ENCODE measurements at regions not wholly inside any gene's neighbourhood (a gene's known extent, or its start where the extent isn't known, plus 50 kb on each side); places are given as distances from the start of the nearest gene placed in this dataset.

GRCh38 chr21:43317959-43318358 lies 109.0 kb downstream of the SIK1 start:
- no peak for DNase-seq (ENCODE audit: low spot score)

GRCh38 chr21:43317254-43317748 lies 109.6 kb downstream of the SIK1 start:
- DNase-seq (ENCODE audit: low spot score), result no peak

GRCh38 chr21:43316156-43316845 lies 110.6 kb downstream of the SIK1 start:
- no peak for DNase-seq (ENCODE audit: low spot score)

GRCh38 chr21:43315244-43316137 lies 111.4 kb downstream of the SIK1 start:
- no peak for DNase-seq (ENCODE audit: low spot score)

GRCh38 chr21:43313939-43314405 lies 113.0 kb downstream of the SIK1 start:
- no peak for DNase-seq (ENCODE audit: low spot score)

- no peak for DNase-seq (ENCODE audit: low spot score)
Observed at GRCh38 chr21:43313221-43313938, 113.6 kb downstream of the SIK1 start.

GRCh38 chr21:43312751-43313169 lies 114.2 kb downstream of the SIK1 start:
- DNase-seq (ENCODE audit: low spot score), result no peak

GRCh38 chr21:43312011-43312410 lies 114.9 kb downstream of the SIK1 start:
- DNase-seq (ENCODE audit: low spot score), result no peak

GRCh38 chr21:43311301-43311817 lies 115.6 kb downstream of the SIK1 start:
- no peak for DNase-seq (ENCODE audit: low spot score)

- DNase-seq (ENCODE audit: low spot score), result no peak
Observed at GRCh38 chr21:43308815-43309283, 118.1 kb downstream of the SIK1 start.

GRCh38 chr21:43308101-43308814 lies 118.7 kb downstream of the SIK1 start:
- DNase-seq (ENCODE audit: low spot score), result no peak

GRCh38 chr21:43307677-43308070 lies 119.3 kb downstream of the SIK1 start:
- no peak for DNase-seq (ENCODE audit: low spot score)

- no peak for DNase-seq (ENCODE audit: low spot score)
Observed at GRCh38 chr21:43306911-43307676, 119.8 kb downstream of the SIK1 start.

GRCh38 chr21:43306391-43306790 lies 120.5 kb downstream of the SIK1 start:
- DNase-seq (ENCODE audit: low spot score), result no peak

- DNase-seq (ENCODE audit: low spot score), result no peak
Observed at GRCh38 chr21:43305811-43306311, 121.1 kb downstream of the SIK1 start.

- DNase-seq (ENCODE audit: low spot score), result no peak
Observed at GRCh38 chr21:43305336-43305665, 121.6 kb downstream of the SIK1 start.

- DNase-seq (ENCODE audit: low spot score), result no peak
Observed at GRCh38 chr21:43304621-43305335, 122.2 kb downstream of the SIK1 start.

- DNase-seq (ENCODE audit: low spot score), result no peak
Observed at GRCh38 chr21:43304206-43304605, 122.7 kb downstream of the SIK1 start.

GRCh38 chr21:43303275-43304178 lies 123.4 kb downstream of the SIK1 start:
- DNase-seq (ENCODE audit: low spot score), result no peak
